ENCODE measurements at regions not wholly inside any gene's neighbourhood (a gene's known extent, or its start where the extent isn't known, plus 50 kb on each side); places are given as distances from the start of the nearest gene placed in this dataset.

DNA sequence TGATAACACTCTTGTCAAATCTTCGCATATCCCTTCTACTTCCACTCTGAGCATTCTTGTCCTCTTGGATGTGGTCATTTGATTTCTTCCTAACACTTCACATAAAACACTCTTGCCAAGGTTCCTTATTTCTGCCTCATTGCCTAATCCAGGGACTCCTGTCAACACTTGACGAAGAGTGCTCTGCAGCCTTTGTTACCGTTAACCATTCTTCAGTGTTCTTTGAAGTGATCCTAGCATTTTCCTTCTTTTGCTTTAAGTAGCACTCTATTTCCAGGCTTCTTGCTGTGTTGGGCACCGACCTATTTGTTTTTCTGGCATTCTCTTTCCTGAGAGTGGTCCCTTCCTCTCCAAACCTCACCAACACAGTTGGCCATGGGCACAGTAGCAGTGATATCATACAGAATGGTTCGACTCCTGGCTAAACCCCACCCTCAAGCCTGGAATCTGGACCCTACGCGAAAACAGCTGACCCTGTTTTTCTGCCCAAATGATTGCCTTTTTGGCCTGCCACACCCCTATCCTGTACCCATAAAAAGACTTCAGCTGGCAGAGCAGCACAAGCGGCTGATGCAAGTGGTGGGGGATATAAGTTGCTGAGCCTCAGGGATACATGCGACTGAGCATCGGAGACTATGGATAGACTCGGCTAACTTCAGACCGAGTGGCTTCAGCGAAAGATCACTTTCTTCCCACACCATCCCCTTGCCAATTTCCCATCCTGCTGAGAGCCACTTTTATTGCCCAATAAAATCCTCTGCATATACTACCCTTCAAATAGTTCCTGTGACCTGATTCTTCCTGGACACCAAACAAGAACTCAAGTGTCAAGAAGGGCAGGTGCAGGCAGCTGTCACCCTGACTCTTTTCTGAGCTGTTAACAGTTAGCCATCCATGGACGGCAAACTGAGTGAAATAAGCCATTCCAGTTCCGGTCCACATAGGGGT lies 820.6 kb downstream of the CCSER2 start:
- Histone ChIP-seq H3K9me3 (ENCODE audit: control insufficient read depth, low read length) (no peaks in the 10 kb centered on the region), H3K27ac (ENCODE audit: low read length) (no peak overlapping the region), H3K4me1 (ENCODE audit: control insufficient read depth, insufficient read depth, low read length) (no peaks in the 10 kb centered on the region), H3K4me3 (ENCODE audit: low read length) (no peak overlapping the region), H3K27me3 (ENCODE audit: control insufficient read depth, insufficient read depth) (no peaks in the 10 kb centered on the region)
- intact Hi-C loops (cut with DNase I), result no loop called here
- ATAC-seq (no peak), DNase-seq (no peak)
- 67% methylated on average over 15 of the region's 15 CpGs for WGBS

DNA sequence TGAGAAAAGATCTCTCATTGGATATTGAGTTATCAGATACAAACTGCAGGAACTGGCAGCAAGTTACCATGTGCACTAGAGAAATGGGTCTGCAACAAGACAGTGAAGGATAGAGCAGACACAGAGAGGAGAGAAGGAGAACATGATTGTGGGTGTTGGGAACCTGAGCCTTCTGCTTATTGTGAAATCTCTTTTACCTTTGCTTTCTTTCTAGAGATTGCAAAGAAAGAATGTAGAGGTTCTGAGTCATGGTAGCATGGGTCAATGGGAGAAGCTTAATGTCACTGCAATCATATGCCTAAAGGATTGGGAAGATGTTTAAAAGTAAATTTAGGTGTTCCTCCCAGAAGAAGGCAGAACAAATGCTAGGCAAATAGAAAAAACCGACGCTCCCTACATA lies 821.4 kb downstream of the CCSER2 start:
- H3K27ac ChIP-seq (ENCODE audit: low read length), result no peak overlapping the region
- no peak overlapping the region for H3K4me3 ChIP-seq (ENCODE audit: low read length)
- H3K4me1 ChIP-seq (ENCODE audit: control insufficient read depth, insufficient read depth, low read length), result no peaks in the 10 kb centered on the region
- DNase-seq (no peak), ATAC-seq (no peak)
- H3K27me3 ChIP-seq (ENCODE audit: control insufficient read depth, insufficient read depth), result no peaks in the 10 kb centered on the region
- intact Hi-C loops (cut with DNase I), result no loop called here
- no peaks in the 10 kb centered on the region for H3K9me3 ChIP-seq (ENCODE audit: control insufficient read depth, low read length)
- 97% methylated on average over 2 of the region's 2 CpGs for WGBS

DNA sequence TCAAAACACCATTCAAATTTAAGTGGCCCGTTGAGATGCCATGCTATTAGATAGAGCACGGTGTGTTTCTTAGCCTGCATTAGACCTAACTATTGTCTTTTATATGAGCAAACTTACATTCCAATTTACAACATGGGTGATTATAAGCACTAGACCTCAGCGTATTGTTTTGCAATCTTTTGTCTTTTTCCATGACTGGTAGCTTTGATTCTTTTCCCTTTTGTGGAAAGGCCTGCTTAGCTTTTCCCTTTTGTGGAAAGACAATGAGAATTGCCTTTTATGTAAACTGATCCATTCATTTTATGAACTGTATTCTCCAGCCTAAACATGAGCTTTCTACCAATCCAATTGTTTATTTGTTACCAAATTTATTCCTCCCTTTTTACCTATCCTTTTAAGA lies 823.1 kb downstream of the CCSER2 start:
- intact Hi-C loops (cut with DNase I), result no loop called here
- DNase-seq (no peak), ATAC-seq (no peak)
- Histone ChIP-seq H3K27ac (ENCODE audit: low read length) (no peak overlapping the region), H3K4me3 (ENCODE audit: low read length) (no peak overlapping the region), H3K4me1 (ENCODE audit: control insufficient read depth, insufficient read depth, low read length) (no peaks in the 10 kb centered on the region), H3K9me3 (ENCODE audit: control insufficient read depth, low read length) (no peaks in the 10 kb centered on the region), H3K27me3 (ENCODE audit: control insufficient read depth, insufficient read depth) (no peaks in the 10 kb centered on the region)
- WGBS, result 73% methylated on average over 3 of the region's 3 CpGs

DNA sequence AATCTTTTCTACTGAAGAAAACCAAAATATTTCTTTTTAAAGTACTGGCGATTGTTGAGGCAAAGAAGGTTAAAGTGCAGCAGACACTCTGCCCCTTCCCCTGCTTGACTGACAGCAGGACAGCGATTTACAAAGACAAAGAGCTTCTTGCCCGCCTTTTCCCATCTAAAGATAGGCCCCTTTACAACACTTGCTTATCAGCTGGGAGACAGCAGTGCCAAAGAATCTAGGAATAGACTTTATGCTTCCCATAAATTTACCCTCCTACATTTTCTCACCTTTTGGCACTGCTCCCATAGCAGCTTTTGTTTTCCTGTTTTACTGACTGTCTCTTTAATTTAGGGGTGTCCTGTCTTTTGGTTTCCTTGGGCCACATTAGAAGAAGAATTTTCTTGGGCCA lies 824.1 kb downstream of the CCSER2 start:
- H3K27me3 ChIP-seq (ENCODE audit: control insufficient read depth, insufficient read depth), result no peaks in the 10 kb centered on the region
- H3K4me1 ChIP-seq (ENCODE audit: control insufficient read depth, insufficient read depth, low read length), result no peaks in the 10 kb centered on the region
- H3K4me3 ChIP-seq (ENCODE audit: low read length), result no peak overlapping the region
- 26% methylated on average over 3 of the region's 3 CpGs for WGBS
- H3K9me3 ChIP-seq (ENCODE audit: control insufficient read depth, low read length), result no peaks in the 10 kb centered on the region
- no peak overlapping the region for H3K27ac ChIP-seq (ENCODE audit: low read length)
- ATAC-seq (no peak), DNase-seq (no peak)
- intact Hi-C loops (cut with DNase I), result no loop called here

DNA sequence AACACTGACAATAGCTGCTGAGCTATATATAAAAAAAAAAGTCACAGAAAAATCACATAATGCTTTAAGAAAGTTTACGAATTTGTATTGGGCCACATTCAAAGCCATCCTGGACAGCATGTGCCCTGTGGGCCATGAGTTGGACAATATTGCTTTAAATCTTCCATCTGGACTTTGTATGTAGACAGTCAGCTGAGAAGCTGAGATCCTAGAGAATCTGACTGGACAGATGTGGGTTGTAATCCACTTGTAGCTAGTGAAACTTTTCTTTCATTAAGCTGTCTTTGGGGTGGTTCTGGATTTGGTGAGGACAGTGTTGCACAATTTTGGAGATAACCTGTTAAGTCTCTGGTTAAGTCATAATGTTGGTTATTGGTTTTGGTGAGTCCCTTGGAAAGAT lies 824.5 kb downstream of the CCSER2 start:
- ATAC-seq, result no peak
- WGBS, result 57% methylated on average over 1 of the region's 1 CpG
- H3K9me3 ChIP-seq (ENCODE audit: control insufficient read depth, low read length), result no peaks in the 10 kb centered on the region

DNA sequence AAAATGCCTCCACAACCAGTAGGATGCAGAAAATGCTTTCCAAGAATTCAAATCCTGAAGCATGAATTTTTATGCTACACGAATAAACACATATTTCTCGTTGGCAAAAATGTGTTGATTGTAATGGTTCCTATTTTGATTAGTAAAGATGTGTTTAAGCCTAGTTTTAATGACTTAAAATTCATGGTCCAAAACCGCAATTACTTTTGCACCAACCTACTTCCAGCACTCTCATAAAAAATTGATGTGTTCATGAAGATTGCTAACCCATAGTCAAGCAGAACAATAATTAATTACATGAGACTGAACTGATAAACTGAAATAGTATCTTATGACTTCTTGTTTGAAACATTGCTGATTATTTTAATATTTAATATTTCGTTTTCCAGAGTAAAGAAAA lies 828.8 kb downstream of the CCSER2 start:
- H3K27me3 ChIP-seq (ENCODE audit: control insufficient read depth, insufficient read depth), result no peaks in the 10 kb centered on the region
- no peak overlapping the region for H3K27ac ChIP-seq (ENCODE audit: low read length)
- no peak overlapping the region for H3K4me3 ChIP-seq (ENCODE audit: low read length)
- WGBS, result 80% methylated on average over 4 of the region's 4 CpGs
- intact Hi-C loops (cut with DNase I), result no loop called here
- no peak for ATAC-seq
- H3K9me3 ChIP-seq (ENCODE audit: control insufficient read depth, low read length), result no peaks in the 10 kb centered on the region
- DNase-seq, result no peak
- H3K4me1 ChIP-seq (ENCODE audit: control insufficient read depth, insufficient read depth, low read length), result no peaks in the 10 kb centered on the region

More for the DNA sequence above, 824.5 kb downstream of the CCSER2 start:
- Histone ChIP-seq H3K27me3 (ENCODE audit: control insufficient read depth, insufficient read depth) (no peaks in the 10 kb centered on the region), H3K27ac (ENCODE audit: low read length) (no peak overlapping the region), H3K4me1 (ENCODE audit: control insufficient read depth, insufficient read depth, low read length) (no peaks in the 10 kb centered on the region), H3K4me3 (ENCODE audit: low read length) (no peak overlapping the region)
- intact Hi-C loops (cut with DNase I), result no loop called here
- no peak for DNase-seq

DNA sequence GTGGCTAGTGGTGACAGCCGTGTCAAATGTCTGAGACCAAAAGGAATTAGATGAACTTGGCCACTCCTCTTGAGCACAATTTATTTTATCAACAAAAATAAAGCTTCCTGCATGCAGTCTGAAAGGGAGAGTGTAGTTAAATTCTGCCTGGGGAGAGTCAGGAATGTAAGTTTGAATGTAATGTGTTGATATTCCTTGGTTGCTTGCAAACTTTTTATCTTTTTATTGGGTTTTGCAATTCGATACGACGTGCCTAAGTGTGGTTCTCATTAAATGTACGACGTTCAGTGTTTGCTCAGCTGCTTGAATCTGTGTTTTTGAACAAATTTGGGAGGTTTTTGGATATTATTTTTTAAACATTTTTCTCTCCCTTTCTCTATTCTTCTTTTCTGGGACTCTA lies 839.9 kb downstream of the CCSER2 start:
- intact Hi-C loops (cut with DNase I), result no loop called here
- H3K9me3 ChIP-seq (ENCODE audit: control insufficient read depth, low read length), result no peaks in the 10 kb centered on the region
- no peak overlapping the region for H3K4me3 ChIP-seq (ENCODE audit: low read length)
- H3K4me1 ChIP-seq (ENCODE audit: control insufficient read depth, insufficient read depth, low read length), result no peaks in the 10 kb centered on the region
- no peak for ATAC-seq
- 50% methylated on average over 6 of the region's 6 CpGs for WGBS
- DNase-seq, result no peak
- no peaks in the 10 kb centered on the region for H3K27me3 ChIP-seq (ENCODE audit: control insufficient read depth, insufficient read depth)
- no peak overlapping the region for H3K27ac ChIP-seq (ENCODE audit: low read length)

DNA sequence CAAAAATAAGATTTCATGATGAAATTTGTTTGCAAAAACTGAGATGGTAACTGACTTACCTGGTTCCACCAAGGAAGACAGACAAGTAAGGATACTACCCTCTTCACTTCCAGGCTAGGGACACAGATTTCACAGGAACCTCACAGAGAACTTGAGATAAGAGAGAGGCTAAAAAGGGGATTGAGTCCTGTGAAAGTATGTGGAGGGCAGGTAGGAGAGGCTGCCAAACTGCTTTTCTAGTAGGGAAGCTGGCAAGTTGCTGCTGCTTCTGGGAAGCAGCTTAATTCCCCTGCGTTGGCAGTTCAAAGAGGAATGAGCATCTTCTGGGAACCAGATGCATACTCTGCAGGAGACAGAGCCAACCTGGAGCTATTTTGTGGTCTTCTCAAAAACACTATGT lies 841.6 kb downstream of the CCSER2 start:
- no peaks in the 10 kb centered on the region for H3K9me3 ChIP-seq (ENCODE audit: control insufficient read depth, low read length)
- H3K27ac ChIP-seq (ENCODE audit: low read length), result no peak overlapping the region
- H3K4me1 ChIP-seq (ENCODE audit: control insufficient read depth, insufficient read depth, low read length), result no peaks in the 10 kb centered on the region
- no peak overlapping the region for H3K4me3 ChIP-seq (ENCODE audit: low read length)
- ATAC-seq (no peak), DNase-seq (no peak)
- 45% methylated on average over 1 of the region's 1 CpG for WGBS
- no peaks in the 10 kb centered on the region for H3K27me3 ChIP-seq (ENCODE audit: control insufficient read depth, insufficient read depth)
- intact Hi-C loops (cut with DNase I), result no loop called here

DNA sequence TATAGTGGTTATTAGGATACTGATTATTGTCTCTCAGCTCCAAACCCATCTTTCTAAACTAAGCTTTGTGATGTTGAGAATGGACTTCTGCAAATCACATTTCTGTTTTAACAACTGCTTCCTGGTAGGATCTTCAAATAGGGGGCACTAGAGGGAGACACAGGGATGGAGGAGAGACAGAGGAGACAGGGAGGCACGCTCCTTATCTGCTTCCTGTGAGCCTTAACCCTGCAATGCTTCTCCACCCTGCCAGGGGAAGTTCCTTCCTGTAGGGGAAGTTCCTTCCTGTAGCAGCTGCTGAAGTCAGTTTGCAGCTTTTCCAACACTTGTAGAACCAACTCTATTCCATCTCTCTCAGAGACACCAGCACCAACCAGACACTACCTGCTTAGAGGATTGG lies 847.2 kb downstream of the CCSER2 start:
- Histone ChIP-seq H3K9me3 (ENCODE audit: control insufficient read depth, low read length) (no peaks in the 10 kb centered on the region), H3K27me3 (ENCODE audit: control insufficient read depth, insufficient read depth) (no peaks in the 10 kb centered on the region), H3K4me1 (ENCODE audit: control insufficient read depth, insufficient read depth, low read length) (no peaks in the 10 kb centered on the region), H3K27ac (ENCODE audit: low read length) (no peak overlapping the region), H3K4me3 (ENCODE audit: low read length) (no peak overlapping the region)
- intact Hi-C loops (cut with DNase I), result no loop called here
- 19% methylated on average over 1 of the region's 1 CpG for WGBS
- ATAC-seq, result peak in 1 of 2 donors; percentile 76
- DNase-seq, result no peak

DNA sequence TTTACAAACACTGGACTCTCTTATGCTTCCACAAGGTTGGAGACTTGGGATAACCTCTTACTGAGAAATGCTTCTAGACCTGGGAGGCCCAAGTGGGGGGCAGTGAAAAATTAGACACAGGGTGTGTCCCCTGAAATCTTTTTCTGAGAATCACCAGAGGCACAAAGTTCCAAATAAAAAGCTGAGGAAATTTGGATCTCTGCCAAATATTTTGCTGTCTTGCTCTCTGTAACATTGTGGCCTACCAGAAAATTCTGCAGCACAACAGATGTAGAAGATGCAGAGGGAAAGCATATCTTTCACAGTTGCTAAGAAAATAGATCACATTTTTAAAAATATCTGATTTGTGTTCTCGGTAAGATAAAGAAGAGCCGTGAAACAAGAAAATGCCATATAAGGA lies 849.4 kb downstream of the CCSER2 start:
- intact Hi-C loops (cut with DNase I), result no loop called here
- WGBS, result 83% methylated on average over 2 of the region's 2 CpGs
- H3K9me3 ChIP-seq (ENCODE audit: control insufficient read depth, low read length), result no peaks in the 10 kb centered on the region

DNA sequence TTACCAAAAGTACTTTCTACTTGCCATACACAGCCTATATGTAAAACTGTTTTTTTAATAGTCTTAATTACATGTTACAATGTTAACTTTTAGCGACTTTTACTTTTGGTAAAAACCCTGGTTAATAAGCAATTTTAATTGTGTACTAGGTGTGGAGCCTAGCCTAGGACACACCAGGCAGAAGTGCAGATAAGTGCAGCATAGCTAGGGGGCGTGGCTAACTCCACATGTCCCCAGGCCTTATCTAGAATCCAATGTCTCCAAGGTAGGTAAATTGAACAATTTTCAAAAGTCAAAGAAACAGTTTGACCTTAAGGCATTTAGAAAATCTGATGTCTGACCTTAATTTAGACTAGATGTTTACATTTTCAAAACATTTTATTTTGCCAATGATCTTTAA lies 858.7 kb downstream of the CCSER2 start:
- DNase-seq, result no peak
- 85% methylated on average over 2 of the region's 2 CpGs for WGBS
- Histone ChIP-seq H3K4me1 (ENCODE audit: control insufficient read depth, insufficient read depth, low read length) (no peaks in the 10 kb centered on the region), H3K9me3 (ENCODE audit: control insufficient read depth, low read length) (no peaks in the 10 kb centered on the region), H3K27me3 (ENCODE audit: control insufficient read depth, insufficient read depth) (no peaks in the 10 kb centered on the region), H3K27ac (ENCODE audit: low read length) (no peak overlapping the region), H3K4me3 (ENCODE audit: low read length) (no peak overlapping the region)
- intact Hi-C loops (cut with DNase I), result no loop called here
- no peak for ATAC-seq

More for the DNA sequence above, 849.4 kb downstream of the CCSER2 start:
- ATAC-seq, result no peak
- Histone ChIP-seq H3K27me3 (ENCODE audit: control insufficient read depth, insufficient read depth) (no peaks in the 10 kb centered on the region), H3K4me1 (ENCODE audit: control insufficient read depth, insufficient read depth, low read length) (no peaks in the 10 kb centered on the region), H3K4me3 (ENCODE audit: low read length) (no peak overlapping the region), H3K27ac (ENCODE audit: low read length) (no peak overlapping the region)
- DNase-seq, result no peak

Measured in right cardiac atrium (tissue), 5 donors.